SKM-1 (cell line): ENCODE measurements at regions not wholly inside any gene's neighbourhood (a gene's known extent, or its start where the extent isn't known, plus 50 kb on each side); places are given as distances from the start of the nearest gene placed in this dataset.

Source experiments
- DNase-seq: peaks from one replicate; lab custom pipeline; 2025; ENCODE audit not compliant: unreplicated experiment; lab: John Stamatoyannopoulos, UW

- no peak for DNase-seq
These were observed 1692.1 kb downstream of the EFNB2 start for GRCh38 chr13:104843401-104843800.

GRCh38 chr13:104841110-104841509, 1694.4 kb downstream of the EFNB2 start:
- no peak for DNase-seq

GRCh38 chr13:104837756-104838155, 1697.7 kb downstream of the EFNB2 start:
- DNase-seq: peak; percentile 66

- no peak for DNase-seq
These were observed 1702.2 kb downstream of the EFNB2 start for GRCh38 chr13:104833221-104833620.

- no peak for DNase-seq
These were observed 1703.2 kb downstream of the EFNB2 start for GRCh38 chr13:104832231-104832630.

- DNase-seq: no peak
These were observed 1703.6 kb downstream of the EFNB2 start for GRCh38 chr13:104831831-104832230.

GRCh38 chr13:104823709-104824108, 1711.8 kb downstream of the EFNB2 start:
- no peak for DNase-seq

GRCh38 chr13:104823071-104823470, 1712.4 kb downstream of the EFNB2 start:
- DNase-seq: peak; percentile 1

- no peak for DNase-seq
These were observed 1718.2 kb downstream of the EFNB2 start for GRCh38 chr13:104817271-104817670.

GRCh38 chr13:104816726-104817125, 1718.7 kb downstream of the EFNB2 start:
- no peak for DNase-seq

GRCh38 chr13:104810242-104810641, 1725.2 kb downstream of the EFNB2 start:
- peak; percentile 49 for DNase-seq

GRCh38 chr13:104809483-104809882, 1726.0 kb downstream of the EFNB2 start:
- DNase-seq: peak; percentile 76

- DNase-seq: no peak
These were observed 1730.1 kb downstream of the EFNB2 start for GRCh38 chr13:104805346-104805745.

- DNase-seq: no peak
These were observed 1732.9 kb upstream of the SLC10A2 start for GRCh38 chr13:104799152-104799551.

- DNase-seq: no peak
These were observed 1732.3 kb upstream of the SLC10A2 start for GRCh38 chr13:104798486-104798885.

- DNase-seq: no peak
These were observed 1730.4 kb upstream of the SLC10A2 start for GRCh38 chr13:104796581-104796980.

- no peak for DNase-seq
These were observed 1719.7 kb upstream of the SLC10A2 start for GRCh38 chr13:104785952-104786351.

GRCh38 chr13:104784891-104785290, 1718.7 kb upstream of the SLC10A2 start:
- no peak for DNase-seq

- DNase-seq: no peak
These were observed 1716.5 kb upstream of the SLC10A2 start for GRCh38 chr13:104782741-104783140.

- DNase-seq: no peak
These were observed 1713.2 kb upstream of the SLC10A2 start for GRCh38 chr13:104779311-104779993.

GRCh38 chr13:104773775-104774174, 1707.6 kb upstream of the SLC10A2 start:
- peak; percentile 47 for DNase-seq

GRCh38 chr13:104769545-104769944, 1703.3 kb upstream of the SLC10A2 start:
- DNase-seq: no peak

- DNase-seq: no peak
These were observed 1700.1 kb upstream of the SLC10A2 start for GRCh38 chr13:104766319-104766718.
